CD4-positive, alpha-beta T cell treated with Interleukin-17A for 1 hour (primary cell): ENCODE measurements at regions not wholly inside any gene's neighbourhood (a gene's known extent, or its start where the extent isn't known, plus 50 kb on each side); places are given as distances from the start of the nearest gene placed in this dataset.

Source experiments
- DNase-seq: peaks from one replicate; pipeline ENCODE4 v3.0.0-alpha.2; 2020

- DNase-seq = no peak
Measured at GRCh38 chr1:36539526-36539925, 56.8 kb upstream of the CSF3R start.

- DNase-seq = no peak
Measured at GRCh38 chr1:36537991-36538390, 55.3 kb upstream of the CSF3R start.

GRCh38 chr1:36537190-36537768, 54.6 kb upstream of the CSF3R start:
- no peak for DNase-seq

GRCh38 chr1:36536727-36537126, 54.0 kb upstream of the CSF3R start:
- DNase-seq = no peak

- no peak for DNase-seq
Measured at GRCh38 chr1:36534711-36535412, 52.1 kb upstream of the CSF3R start.

- no peak for DNase-seq
Measured at GRCh38 chr1:36533897-36534296, 51.2 kb upstream of the CSF3R start.

- DNase-seq = no peak
Measured at GRCh38 chr1:36532810-36533401, 50.2 kb upstream of the CSF3R start.
